ENCODE measurements at regions not wholly inside any gene's neighbourhood (a gene's known extent, or its start where the extent isn't known, plus 50 kb on each side); places are given as distances from the start of the nearest gene placed in this dataset.

DNA sequence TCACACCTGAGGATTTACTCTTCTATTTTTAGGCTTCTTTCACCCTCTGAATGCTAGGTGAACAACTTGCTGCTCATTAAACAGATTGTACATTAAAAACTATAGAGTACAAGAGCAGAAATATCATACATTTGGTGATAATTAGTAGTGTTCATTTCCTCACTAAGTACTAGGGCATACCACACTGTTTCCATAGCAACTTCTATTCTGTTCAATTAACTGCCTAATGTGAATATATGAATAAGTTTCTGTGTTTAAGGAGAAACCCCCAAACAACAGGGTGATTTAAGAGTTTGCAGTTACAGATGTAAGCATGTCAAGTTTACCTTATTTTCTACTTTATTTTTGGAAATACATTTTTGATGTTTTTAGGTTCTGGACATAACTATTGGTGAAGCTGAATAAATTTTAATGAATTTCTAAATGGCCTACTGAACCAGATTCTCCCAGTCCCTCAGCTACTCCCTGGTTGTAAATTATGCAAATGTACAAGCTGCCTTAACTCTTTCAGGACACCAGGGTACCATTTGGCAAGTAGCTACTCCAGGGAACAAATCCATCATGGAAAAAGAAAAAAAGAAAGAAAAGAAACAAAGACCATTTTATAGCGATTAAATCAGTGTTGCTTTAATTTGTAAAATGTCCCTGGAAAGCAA is 199.8 kb upstream of the NAV3 start:
- Mint-ChIP-seq H3K4me3 (no peak overlapping the region), H3K9me3 (peaks cover 4% of the 10 kb centered on the region), H3K27me3 (ENCODE audit: low read depth) (no peaks in the 10 kb centered on the region), H3K4me1 (ENCODE audit: low read depth) (no peaks in the 10 kb centered on the region), H3K36me3 (ENCODE audit: low read depth) (no peaks in the 10 kb centered on the region), H3K27ac (no peak overlapping the region)
- no peak for DNase-seq (ENCODE audit: low spot score)

DNA sequence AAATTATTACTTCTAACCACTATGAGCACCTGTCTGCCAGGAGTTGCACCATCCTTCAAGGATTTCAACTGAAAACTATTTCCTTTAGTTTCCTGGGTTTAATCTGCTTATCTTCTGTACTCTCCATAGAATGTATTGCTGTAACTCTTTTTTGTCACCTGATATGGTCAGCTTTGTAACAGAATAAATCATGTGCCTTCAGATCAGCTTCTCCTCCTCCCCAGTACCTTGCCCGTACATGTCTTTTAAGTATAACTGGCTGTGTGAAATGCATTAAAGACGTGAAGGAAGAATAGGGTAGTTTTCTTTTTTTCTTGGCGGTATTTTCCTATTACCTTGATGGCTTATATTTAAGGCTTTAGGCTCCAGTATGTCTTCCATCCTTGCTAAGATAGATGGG is 200.3 kb upstream of the NAV3 start:
- Mint-ChIP-seq H3K36me3 (ENCODE audit: low read depth) (no peaks in the 10 kb centered on the region), H3K9me3 (peaks cover 5% of the 10 kb centered on the region), H3K4me3 (no peak overlapping the region), H3K27me3 (ENCODE audit: low read depth) (no peaks in the 10 kb centered on the region), H3K4me1 (ENCODE audit: low read depth) (no peaks in the 10 kb centered on the region), H3K27ac (no peak overlapping the region)
- DNase-seq (ENCODE audit: low spot score) = no peak

DNA sequence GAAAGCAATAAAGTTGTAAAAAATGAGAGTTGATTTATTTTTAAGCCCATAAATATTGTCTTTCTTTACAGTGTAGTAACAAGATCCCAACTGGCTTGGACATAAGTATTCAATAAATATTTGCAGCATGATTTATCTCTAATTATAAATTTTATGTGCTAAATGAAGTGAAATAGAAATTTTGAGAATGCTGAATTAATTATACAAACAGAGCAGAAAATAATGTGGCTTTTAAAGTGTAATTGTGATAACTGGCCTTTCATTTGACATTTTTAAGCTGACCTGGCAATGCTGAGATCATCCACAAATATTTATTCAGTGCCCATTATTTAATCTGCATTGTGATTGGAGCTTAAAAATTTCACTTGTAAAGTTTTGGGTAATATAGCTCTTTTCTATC is 201.6 kb upstream of the NAV3 start:
- H3K27me3 Mint-ChIP-seq (ENCODE audit: low read depth) = no peaks in the 10 kb centered on the region
- H3K4me1 Mint-ChIP-seq (ENCODE audit: low read depth) = no peaks in the 10 kb centered on the region
- H3K4me3 Mint-ChIP-seq = no peak overlapping the region
- no peak overlapping the region for H3K27ac Mint-ChIP-seq
- peaks cover 5% of the 10 kb centered on the region for H3K9me3 Mint-ChIP-seq
- DNase-seq (ENCODE audit: low spot score) = no peak
- no peaks in the 10 kb centered on the region for H3K36me3 Mint-ChIP-seq (ENCODE audit: low read depth)

DNA sequence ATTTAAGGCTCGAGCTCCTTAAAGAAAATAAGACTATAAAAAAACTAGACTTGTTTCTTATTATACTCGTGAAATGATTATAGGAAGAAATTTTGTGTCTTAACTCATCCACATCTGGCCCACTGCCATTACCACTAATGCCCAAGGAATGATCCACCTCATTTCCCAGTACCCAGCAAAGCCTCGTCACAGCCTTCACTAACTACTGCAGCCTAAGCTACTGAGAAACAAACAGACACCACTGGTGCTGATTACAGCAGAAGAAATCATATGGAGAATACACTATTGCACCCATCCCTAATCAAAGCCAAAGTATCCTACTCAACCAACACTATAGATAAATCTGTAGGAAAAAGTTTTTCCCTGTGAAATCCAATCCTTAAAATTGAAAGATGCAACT is 205.3 kb upstream of the NAV3 start:
- Mint-ChIP-seq H3K4me3 (no peak overlapping the region), H3K27ac (no peak overlapping the region), H3K4me1 (ENCODE audit: low read depth) (no peaks in the 10 kb centered on the region), H3K36me3 (ENCODE audit: low read depth) (no peaks in the 10 kb centered on the region), H3K9me3 (peaks cover 10% of the 10 kb centered on the region), H3K27me3 (ENCODE audit: low read depth) (no peaks in the 10 kb centered on the region)
- DNase-seq (ENCODE audit: low spot score) = no peak

DNA sequence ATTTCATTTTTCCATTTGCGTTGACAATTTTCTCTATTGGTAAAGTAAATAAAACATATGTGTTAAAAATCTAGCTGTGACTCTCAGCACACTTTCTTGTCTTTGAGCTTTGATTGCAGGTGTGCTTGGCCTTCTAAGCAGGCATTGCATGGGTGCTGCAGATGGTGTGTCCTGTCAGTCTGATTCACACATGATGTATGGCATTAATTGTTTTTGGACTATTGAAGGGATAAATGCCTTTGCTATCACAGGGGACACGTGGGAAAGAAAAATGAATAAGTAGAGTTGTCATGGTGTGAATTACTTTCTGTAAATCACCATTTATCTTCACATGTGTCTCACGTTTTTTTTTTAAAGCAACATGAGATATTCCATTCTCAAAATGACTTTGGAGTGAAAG is 211.3 kb upstream of the NAV3 start:
- Mint-ChIP-seq H3K27ac (no peak overlapping the region), H3K4me3 (no peak overlapping the region), H3K4me1 (ENCODE audit: low read depth) (no peaks in the 10 kb centered on the region), H3K27me3 (ENCODE audit: low read depth) (no peaks in the 10 kb centered on the region), H3K9me3 (peaks cover 16% of the 10 kb centered on the region), H3K36me3 (ENCODE audit: low read depth) (no peaks in the 10 kb centered on the region)
- DNase-seq (ENCODE audit: low spot score) = no peak

DNA sequence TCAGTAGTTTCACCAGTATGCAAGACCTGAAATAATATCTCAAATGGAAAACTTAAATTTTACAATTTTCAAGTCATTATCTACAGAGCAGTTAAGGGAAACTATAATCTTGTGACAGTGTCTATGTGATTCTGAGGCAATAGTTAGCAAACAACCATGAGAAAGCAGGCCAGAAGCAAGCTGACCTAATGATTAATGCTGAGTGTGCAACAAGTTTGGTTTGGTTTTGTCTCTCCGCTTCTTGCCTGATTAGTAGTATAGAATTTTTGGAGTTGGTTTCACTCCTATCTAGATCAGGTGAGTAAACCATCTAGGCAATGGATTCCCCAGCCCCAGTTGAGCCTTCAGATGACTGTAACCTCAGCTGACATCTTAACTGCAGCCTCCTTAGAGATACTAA is 212.9 kb upstream of the NAV3 start:
- no peaks in the 10 kb centered on the region for H3K4me1 Mint-ChIP-seq (ENCODE audit: low read depth)
- H3K27me3 Mint-ChIP-seq (ENCODE audit: low read depth) = no peaks in the 10 kb centered on the region
- DNase-seq (ENCODE audit: low spot score) = no peak
- H3K9me3 Mint-ChIP-seq = peaks cover 16% of the 10 kb centered on the region
- no peaks in the 10 kb centered on the region for H3K36me3 Mint-ChIP-seq (ENCODE audit: low read depth)
- no peak overlapping the region for H3K27ac Mint-ChIP-seq
- H3K4me3 Mint-ChIP-seq = no peak overlapping the region

DNA sequence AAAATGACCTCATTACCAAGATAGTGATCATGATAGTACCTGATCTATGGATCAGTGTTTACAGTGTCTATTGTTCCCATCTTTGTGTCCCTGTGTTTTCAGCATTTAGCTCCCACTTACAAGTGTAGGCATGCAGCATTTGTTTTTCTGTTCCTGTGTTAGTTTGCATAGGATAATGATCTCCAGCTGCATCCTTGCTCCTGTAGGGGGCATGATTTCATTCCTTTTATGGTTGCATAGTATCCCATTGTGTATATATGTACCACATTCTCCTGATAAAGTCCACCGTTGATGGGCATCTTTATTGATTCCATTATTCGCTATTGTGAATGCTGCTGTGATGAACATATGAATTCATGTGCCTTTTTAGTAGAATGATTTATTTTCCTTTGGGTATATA is 215.4 kb upstream of the NAV3 start:
- peaks cover 10% of the 10 kb centered on the region for H3K9me3 Mint-ChIP-seq
- H3K4me1 Mint-ChIP-seq (ENCODE audit: low read depth) = no peaks in the 10 kb centered on the region
- H3K4me3 Mint-ChIP-seq = no peak overlapping the region
- H3K36me3 Mint-ChIP-seq (ENCODE audit: low read depth) = no peaks in the 10 kb centered on the region
- H3K27me3 Mint-ChIP-seq (ENCODE audit: low read depth) = no peaks in the 10 kb centered on the region
- DNase-seq (ENCODE audit: low spot score) = no peak
- no peak overlapping the region for H3K27ac Mint-ChIP-seq

DNA sequence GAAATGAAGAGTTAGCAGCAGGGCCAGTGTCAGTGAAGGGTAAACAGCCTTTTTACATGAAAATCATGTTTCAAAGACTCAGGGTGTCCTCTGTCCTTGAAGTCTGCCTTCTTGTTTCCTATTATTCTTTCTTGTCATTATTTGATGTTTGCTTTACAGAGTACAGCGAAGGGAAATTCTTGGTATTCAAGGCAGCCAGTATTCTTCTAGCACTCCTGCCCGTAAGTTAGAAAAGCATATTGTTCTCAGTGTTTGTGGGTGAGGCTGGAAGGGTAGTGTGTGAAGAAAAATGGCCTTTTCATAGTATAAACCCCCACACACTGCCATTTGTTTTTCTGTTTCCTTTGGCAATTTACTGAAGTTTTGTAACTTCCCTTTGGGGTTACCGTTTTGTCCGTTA is 217.3 kb upstream of the NAV3 start:
- Mint-ChIP-seq H3K9me3 (peaks cover 10% of the 10 kb centered on the region), H3K27ac (no peak overlapping the region), H3K4me3 (no peak overlapping the region), H3K4me1 (ENCODE audit: low read depth) (no peaks in the 10 kb centered on the region), H3K27me3 (ENCODE audit: low read depth) (no peaks in the 10 kb centered on the region), H3K36me3 (ENCODE audit: low read depth) (no peaks in the 10 kb centered on the region)
- no peak for DNase-seq (ENCODE audit: low spot score)

DNA sequence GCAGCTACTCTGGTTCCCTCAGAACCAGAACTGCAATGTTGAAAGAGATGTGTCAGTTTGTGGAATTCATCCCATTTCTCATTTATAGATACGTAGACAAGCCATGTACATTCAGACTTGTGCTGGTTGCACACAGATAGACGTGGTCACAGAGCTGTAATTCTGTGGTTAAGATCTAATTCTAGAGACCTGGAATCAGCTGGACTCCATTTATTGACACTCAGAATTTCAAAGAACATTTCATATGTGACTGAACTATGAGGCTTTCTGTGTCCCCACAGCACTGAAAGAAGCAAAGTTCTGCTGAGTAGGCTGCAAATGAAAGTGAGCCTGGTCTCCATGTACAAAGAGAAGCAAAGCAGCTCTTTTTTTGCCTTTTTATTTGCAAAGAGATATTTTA is 220.2 kb upstream of the NAV3 start:
- no peak overlapping the region for H3K27ac Mint-ChIP-seq

DNA sequence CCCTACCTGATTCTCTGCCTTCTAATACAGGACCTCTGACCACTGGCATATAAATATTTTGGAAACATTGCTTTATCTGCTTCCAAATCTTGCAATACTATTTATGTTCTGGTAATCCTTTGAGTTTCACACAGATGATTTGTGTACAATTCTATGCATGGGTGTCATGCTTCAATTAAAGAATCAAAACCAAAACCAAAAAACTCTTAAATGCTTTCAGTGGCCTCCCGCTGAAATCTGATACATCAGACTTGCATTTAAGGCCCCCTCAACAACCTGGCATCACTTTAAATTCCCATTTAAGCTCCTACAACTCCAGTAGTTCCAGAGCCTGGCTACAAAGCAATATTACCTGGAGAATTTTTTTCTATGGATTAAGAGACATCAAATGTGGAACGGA is 221.7 kb upstream of the NAV3 start:
- Mint-ChIP-seq H3K9me3 (no peaks in the 10 kb centered on the region), H3K4me3 (no peak overlapping the region), H3K4me1 (ENCODE audit: low read depth) (no peaks in the 10 kb centered on the region), H3K27ac (no peak overlapping the region), H3K36me3 (ENCODE audit: low read depth) (no peaks in the 10 kb centered on the region), H3K27me3 (ENCODE audit: low read depth) (no peaks in the 10 kb centered on the region)
- no peak for DNase-seq (ENCODE audit: low spot score)

More for the DNA sequence above, 220.2 kb upstream of the NAV3 start:
- no peaks in the 10 kb centered on the region for H3K4me1 Mint-ChIP-seq (ENCODE audit: low read depth)
- no peak overlapping the region for H3K4me3 Mint-ChIP-seq
- H3K36me3 Mint-ChIP-seq (ENCODE audit: low read depth) = no peaks in the 10 kb centered on the region
- H3K27me3 Mint-ChIP-seq (ENCODE audit: low read depth) = no peaks in the 10 kb centered on the region
- no peaks in the 10 kb centered on the region for H3K9me3 Mint-ChIP-seq
- no peak for DNase-seq (ENCODE audit: low spot score)

DNA sequence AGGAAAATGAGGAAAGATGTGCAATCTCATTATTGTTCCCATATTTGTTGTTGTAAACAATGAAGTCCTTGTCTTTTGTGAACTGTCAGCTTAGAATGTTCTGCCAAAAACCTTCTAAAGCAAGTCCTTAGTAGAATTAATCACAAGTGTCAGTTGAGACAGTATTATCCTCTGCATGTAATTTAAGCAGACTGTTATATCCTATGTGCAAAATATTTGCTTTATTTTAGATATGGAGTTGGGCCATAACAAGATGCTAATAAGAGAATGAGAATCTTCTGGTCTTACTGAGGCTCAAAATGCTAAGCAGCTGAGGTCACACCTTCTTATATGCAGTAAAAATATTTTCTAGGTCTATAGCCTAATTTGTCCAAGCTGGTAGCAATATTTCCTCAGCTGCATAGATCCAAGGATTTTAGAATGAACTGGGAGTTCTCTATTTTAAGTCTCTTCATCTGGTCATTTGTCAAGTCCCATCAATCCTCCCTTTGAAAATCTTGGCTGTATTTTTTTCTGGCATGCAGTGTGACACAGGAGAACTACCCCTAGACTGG is 222.3 kb upstream of the NAV3 start:
- H3K9me3 Mint-ChIP-seq = peaks cover 2% of the 10 kb centered on the region
- H3K36me3 Mint-ChIP-seq (ENCODE audit: low read depth) = no peaks in the 10 kb centered on the region
- H3K4me3 Mint-ChIP-seq = no peak overlapping the region
- H3K27ac Mint-ChIP-seq = no peak overlapping the region
- no peaks in the 10 kb centered on the region for H3K4me1 Mint-ChIP-seq (ENCODE audit: low read depth)
- no peaks in the 10 kb centered on the region for H3K27me3 Mint-ChIP-seq (ENCODE audit: low read depth)
- DNase-seq (ENCODE audit: low spot score) = no peak

DNA sequence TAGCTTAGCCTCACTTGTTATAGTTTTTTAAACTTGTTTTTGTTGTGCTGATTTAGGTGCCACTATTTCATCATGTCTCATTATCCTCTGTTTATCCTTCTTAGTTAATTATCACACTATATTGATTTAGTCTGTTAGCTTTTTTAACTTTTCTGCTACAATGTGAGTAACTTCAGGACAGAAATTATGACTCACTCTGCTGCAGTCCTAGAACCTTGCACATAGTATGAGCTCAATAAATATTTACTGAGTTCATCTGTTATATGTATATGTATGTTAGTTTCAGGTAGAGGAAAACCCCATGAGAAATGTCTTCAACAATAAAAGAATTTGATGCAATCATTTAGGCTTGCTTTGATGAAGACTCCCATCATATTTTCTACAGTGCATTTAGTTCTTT is 224.3 kb upstream of the NAV3 start:
- no peak overlapping the region for H3K27ac Mint-ChIP-seq
- H3K4me1 Mint-ChIP-seq (ENCODE audit: low read depth) = no peaks in the 10 kb centered on the region
- no peak for DNase-seq (ENCODE audit: low spot score)

DNA sequence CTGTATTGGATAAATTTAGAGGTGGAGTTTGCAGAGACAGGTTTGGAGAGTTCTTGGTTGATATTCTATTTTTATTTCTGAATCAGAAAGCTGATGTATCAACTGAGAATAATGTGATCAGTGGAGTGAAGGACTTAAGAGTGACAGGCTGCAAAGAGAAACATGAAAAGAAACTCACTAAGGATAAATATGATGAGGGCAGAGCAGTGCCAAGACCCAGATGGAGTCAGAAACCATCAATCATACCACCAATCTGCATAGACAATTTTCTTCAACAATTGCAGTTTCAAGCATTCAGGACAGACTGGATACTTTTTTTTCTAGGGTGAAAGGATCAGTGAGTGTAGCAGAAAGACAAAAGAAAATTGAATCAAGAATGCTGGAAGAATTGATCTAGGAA is 226.7 kb upstream of the NAV3 start:
- H3K27me3 Mint-ChIP-seq (ENCODE audit: low read depth) = no peaks in the 10 kb centered on the region
- no peaks in the 10 kb centered on the region for H3K36me3 Mint-ChIP-seq (ENCODE audit: low read depth)
- H3K9me3 Mint-ChIP-seq = peaks cover 3% of the 10 kb centered on the region
- DNase-seq (ENCODE audit: low spot score) = no peak
- H3K27ac Mint-ChIP-seq = no peak overlapping the region
- H3K4me3 Mint-ChIP-seq = no peak overlapping the region
- no peaks in the 10 kb centered on the region for H3K4me1 Mint-ChIP-seq (ENCODE audit: low read depth)

More for the DNA sequence above, 224.3 kb upstream of the NAV3 start:
- no peaks in the 10 kb centered on the region for H3K36me3 Mint-ChIP-seq (ENCODE audit: low read depth)
- peaks cover 3% of the 10 kb centered on the region for H3K9me3 Mint-ChIP-seq
- H3K4me3 Mint-ChIP-seq = no peak overlapping the region
- H3K27me3 Mint-ChIP-seq (ENCODE audit: low read depth) = no peaks in the 10 kb centered on the region

DNA sequence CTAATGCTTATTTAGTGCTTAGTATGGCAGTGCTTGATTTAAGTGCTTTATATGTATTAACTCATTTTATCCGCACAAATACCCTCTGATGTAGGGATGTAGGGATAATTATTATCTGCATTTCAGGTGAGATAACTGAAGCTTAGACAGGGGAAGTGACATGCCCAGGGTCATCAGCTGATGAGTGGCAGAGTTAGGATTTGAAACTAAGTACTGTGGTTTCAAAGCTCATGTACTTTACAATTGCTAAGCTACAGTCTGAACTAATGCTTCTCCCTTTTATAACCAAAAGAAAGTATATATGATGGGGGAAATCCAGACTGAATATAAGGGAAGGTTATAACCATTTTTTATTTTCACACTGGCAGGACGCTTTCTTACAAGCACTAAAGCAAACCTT is 229.6 kb upstream of the NAV3 start:
- Mint-ChIP-seq H3K27me3 (ENCODE audit: low read depth) (no peaks in the 10 kb centered on the region), H3K9me3 (peaks cover 3% of the 10 kb centered on the region), H3K36me3 (ENCODE audit: low read depth) (no peaks in the 10 kb centered on the region), H3K4me3 (no peak overlapping the region), H3K27ac (no peak overlapping the region), H3K4me1 (ENCODE audit: low read depth) (no peaks in the 10 kb centered on the region)
- DNase-seq (ENCODE audit: low spot score) = no peak

DNA sequence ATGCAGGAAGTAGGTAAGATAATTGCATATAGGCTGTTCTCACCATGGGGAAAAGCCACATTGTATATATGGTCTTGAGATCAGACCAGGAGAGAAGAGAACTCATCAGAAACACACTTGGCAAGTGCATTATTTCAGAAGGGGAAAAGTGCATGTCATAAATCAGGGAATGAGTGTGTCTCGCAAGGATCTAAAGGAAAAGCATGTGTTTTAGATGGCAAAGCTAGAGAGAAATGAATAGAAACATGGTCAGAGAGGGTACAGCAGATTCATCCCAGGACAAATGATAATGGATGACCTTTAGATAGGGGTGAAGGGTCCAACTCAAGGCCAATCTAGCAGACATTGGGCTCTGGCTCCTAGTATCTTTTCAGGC is 230.2 kb upstream of the NAV3 start:
- Mint-ChIP-seq H3K9me3 (peaks cover 3% of the 10 kb centered on the region), H3K4me3 (no peak overlapping the region), H3K4me1 (ENCODE audit: low read depth) (no peaks in the 10 kb centered on the region), H3K36me3 (ENCODE audit: low read depth) (no peaks in the 10 kb centered on the region), H3K27me3 (ENCODE audit: low read depth) (no peaks in the 10 kb centered on the region), H3K27ac (no peak overlapping the region)
- DNase-seq (ENCODE audit: low spot score) = no peak
